Endodermal cell (in vitro differentiated cells): ENCODE measurements at regions not wholly inside any gene's neighbourhood (a gene's known extent, or its start where the extent isn't known, plus 50 kb on each side); places are given as distances from the start of the nearest gene placed in this dataset.
"Not testable (repeated sequence)": the region's sequence is repeated elsewhere in the genome, so short reads cannot be mapped to it uniquely, and the experiment has no call there.

Source experiments
- DNase-seq: peaks from one replicate; pipeline ENCODE4 v3.0.0-alpha.2; 2017
- H3K27ac ChIP-seq: 2 replicates; pipeline ENCODE4 v1.5.1; 2013; ENCODE audit warnings: mild to moderate bottlenecking, low read depth, low read length, moderate library complexity
- H3K27me3 ChIP-seq: 2 replicates; pipeline ENCODE4 v1.6.1; 2013; ENCODE audit warnings: mild to moderate bottlenecking, low read length, moderate library complexity; ENCODE audit not compliant: insufficient read depth, control insufficient read depth, poor library complexity, severe bottlenecking
- H3K36me3 ChIP-seq: 2 replicates; pipeline ENCODE4 v1.7.0; 2013; ENCODE audit warnings: mild to moderate bottlenecking, low read length, moderate library complexity; ENCODE audit not compliant: control insufficient read depth, insufficient read depth
- H3K4me1 ChIP-seq: one replicate; pipeline ENCODE4 v1.7.0; 2013; ENCODE audit warnings: low read length; ENCODE audit not compliant: control insufficient read depth, insufficient read depth
- H3K4me3 ChIP-seq: 2 replicates; pipeline ENCODE4 v1.5.1; 2013; ENCODE audit warnings: mild to moderate bottlenecking, low read length, moderate library complexity
- H3K9ac ChIP-seq: 2 replicates; pipeline ENCODE4 v1.6.1; 2013; ENCODE audit warnings: mild to moderate bottlenecking, low read length, moderate library complexity; ENCODE audit not compliant: poor library complexity, severe bottlenecking; ENCODE audit errors: extremely low read depth
- H3K9me3 ChIP-seq: 2 replicates; pipeline ENCODE4 v1.6.1; 2013; ENCODE audit warnings: mild to moderate bottlenecking, low read length, moderate library complexity; ENCODE audit not compliant: control insufficient read depth
- H3K27ac Mint-ChIP-seq: 2 replicates; pipeline ENCODE4 v1.8.0; 2020; ENCODE audit warnings: mixed read lengths
- H3K27me3 Mint-ChIP-seq: 2 replicates; pipeline ENCODE4 v1.8.0; 2021; ENCODE audit warnings: mild to moderate bottlenecking, mixed read lengths; ENCODE audit not compliant: insufficient read depth
- H3K36me3 Mint-ChIP-seq: 2 replicates; pipeline ENCODE4 v1.8.0; 2020; ENCODE audit warnings: low read depth, mixed read lengths
- H3K4me1 Mint-ChIP-seq: 2 replicates; pipeline ENCODE4 v1.8.0; 2020; ENCODE audit warnings: mixed read lengths
- H3K4me3 Mint-ChIP-seq: 2 replicates; pipeline ENCODE4 v1.8.0; 2020; ENCODE audit warnings: mild to moderate bottlenecking, moderate library complexity, mixed read lengths
- H3K9me3 Mint-ChIP-seq: 2 replicates; pipeline ENCODE4 v1.8.0; 2020; ENCODE audit warnings: mild to moderate bottlenecking, mixed read lengths
- CTCF ChIP-seq: fragments of 200-600 bp; sonication (generic); conservative IDR thresholded peaks from 2 replicates; pipeline ENCODE4 v1.5.0; 2021; ENCODE audit warnings: antibody characterized with exemption, mild to moderate bottlenecking
- WGBS, 2 experiments: methylation state at CpG; one replicate each; pipeline versions ENCODE4 v1.1.5 to v1.1.7; 2013; ENCODE audit warnings: missing lambda C conversion rate in 2 of 2, mixed read lengths in 1 of 2; ENCODE audit not compliant: insufficient coverage in 1 of 2, insufficient read length in 1 of 2; 5-methylcytosine and 5-hydroxymethylcytosine counted together

- H3K36me3 ChIP-seq: no peaks in the 10 kb centered on the region
- H3K27me3 ChIP-seq: no peaks in the 10 kb centered on the region
- no peak overlapping the region for H3K27ac Mint-ChIP-seq
- no peak overlapping the region for H3K4me3 ChIP-seq
- H3K27me3 Mint-ChIP-seq: no peaks in the 10 kb centered on the region
- DNase-seq: no peak
- 66 to 75% methylated on average over 2 to 4 of the region's 4 CpGs for WGBS, 2 experiments
- H3K4me1 ChIP-seq: peaks cover 5% of the 10 kb centered on the region
- no peak overlapping the region for H3K4me3 Mint-ChIP-seq
- no peaks in the 10 kb centered on the region for H3K36me3 Mint-ChIP-seq
- no peak for TF ChIP-seq CTCF
- H3K9ac ChIP-seq: no peak overlapping the region
- H3K4me1 Mint-ChIP-seq: peaks cover 10% of the 10 kb centered on the region
- no peaks in the 10 kb centered on the region for H3K9me3 Mint-ChIP-seq
- no peak overlapping the region for H3K27ac ChIP-seq
- H3K9me3 ChIP-seq: no peaks in the 10 kb centered on the region
Measured at GRCh38 chr7:29647020-29647654, 83.5 kb downstream of the PRR15 start.

- not testable (repeated sequence) for H3K4me1 Mint-ChIP-seq, H3K27me3 Mint-ChIP-seq, H3K36me3 Mint-ChIP-seq, H3K4me3 ChIP-seq, H3K9ac ChIP-seq, H3K36me3 ChIP-seq, H3K27ac Mint-ChIP-seq, DNase-seq, H3K27me3 ChIP-seq, H3K4me3 Mint-ChIP-seq, H3K27ac ChIP-seq, H3K4me1 ChIP-seq, H3K9me3 Mint-ChIP-seq, H3K9me3 ChIP-seq
- WGBS, 2 experiments: 88% methylated on average over 3 to 5 of the region's 5 CpGs
Measured at GRCh38 chr7:29647691-29648210, 84.1 kb downstream of the PRR15 start.

GRCh38 chr7:29649028-29649716, 85.5 kb downstream of the PRR15 start:
- Mint-ChIP-seq H3K4me3 (no peak overlapping the region), H3K9me3 (no peaks in the 10 kb centered on the region), H3K27me3 (no peaks in the 10 kb centered on the region), H3K27ac (no peak overlapping the region), H3K4me1 (peaks cover 10% of the 10 kb centered on the region), H3K36me3 (no peaks in the 10 kb centered on the region)
- Histone ChIP-seq H3K4me1 (peaks cover 5% of the 10 kb centered on the region), H3K9ac (no peak overlapping the region), H3K27me3 (no peaks in the 10 kb centered on the region), H3K4me3 (no peak overlapping the region), H3K9me3 (no peaks in the 10 kb centered on the region), H3K27ac (no peak overlapping the region), H3K36me3 (no peaks in the 10 kb centered on the region)
- WGBS, 2 experiments: 96 to 98% methylated on average over 25 to 33 of the region's 33 CpGs
- DNase-seq: no peak
- no peak for TF ChIP-seq CTCF
